ENCODE measurements at regions not wholly inside any gene's neighbourhood (a gene's known extent, or its start where the extent isn't known, plus 50 kb on each side); places are given as distances from the start of the nearest gene placed in this dataset.

- no peak for TF ChIP-seq CTCF (IDR thresholded peaks at IDR 0.05)
- no peak for TF ChIP-seq POLR2A (IDR thresholded peaks at IDR 0.05)
Observed at GRCh38 chr14:66017927-66018326, 468.2 kb upstream of the CCDC196 start.

All from body of pancreas (tissue), 4 donors.